PC-3 (cell line): ENCODE measurements at regions not wholly inside any gene's neighbourhood (a gene's known extent, or its start where the extent isn't known, plus 50 kb on each side); places are given as distances from the start of the nearest gene placed in this dataset.

Source experiments
- ATAC-seq: fragments of 200-7000 bp; cut with Tn5 transposase; 2 replicates; pipeline ENCODE4 v1.9.1; 2020; ENCODE audit warnings: mild to moderate bottlenecking, moderate library complexity
- BruUV-seq: library from RNA; stranded (reverse); fragments of 400-500 nt; replicated peaks from 2 replicates; lab custom pipeline; 2021; lab: Mats Ljungman, UMichigan
- CTCF ChIA-PET: fragments of 300-600 bp; sonication (Branson Sonifier 250); formaldehyde crosslinking; loops from one replicate; lab custom pipeline; 2022; ENCODE audit warnings: antibody characterized with exemption; lab: Charles Lee
- POLR2A ChIA-PET: fragments of 300-600 bp; sonication (Branson Sonifier 250); formaldehyde crosslinking; loops from one replicate; lab custom pipeline; 2022; ENCODE audit warnings: antibody characterized with exemption; ENCODE audit not compliant: unreplicated experiment; lab: Charles Lee
- DNase-seq: peaks from one replicate; pipeline ENCODE4 v3.0.0-alpha.2; 2015
- H2AFZ ChIP-seq: fragments of 300-600 bp; sonication (generic); 2 replicates; pipeline ENCODE4 v1.6.0; 2016; ENCODE audit warnings: antibody characterized with exemption, low read length
- H3F3A ChIP-seq: fragments of 300-600 bp; sonication (generic); one replicate; pipeline ENCODE4 v1.6.0; 2017; ENCODE audit warnings: antibody characterized with exemption, low read length, control low read depth, mild to moderate bottlenecking; ENCODE audit not compliant: unreplicated experiment
- H3K27ac ChIP-seq: fragments of 300-600 bp; sonication (generic); 2 replicates; pipeline ENCODE4 v1.5.1; 2016; ENCODE audit warnings: mild to moderate bottlenecking, low read length
- H3K27me3 ChIP-seq: fragments of 300-600 bp; sonication (generic); 2 replicates; pipeline ENCODE4 v1.6.1; 2016; ENCODE audit warnings: low read length, mixed read lengths
- H3K36me3 ChIP-seq: fragments of 300-600 bp; sonication (generic); 2 replicates; pipeline ENCODE4 v1.6.1; 2016; ENCODE audit warnings: low read depth, mixed run types, low read length, mixed read lengths
- H3K4me1 ChIP-seq: fragments of 300-600 bp; sonication (generic); 2 replicates; pipeline ENCODE4 v1.5.1; 2016; ENCODE audit warnings: low read length; ENCODE audit not compliant: insufficient read depth
- H3K4me2 ChIP-seq: fragments of 300-600 bp; sonication (generic); 2 replicates; pipeline ENCODE4 v1.6.0; 2016; ENCODE audit warnings: low read length
- H3K4me3 ChIP-seq: fragments of 300-600 bp; sonication (generic); 2 replicates; pipeline ENCODE4 v1.5.1; 2016; ENCODE audit warnings: mild to moderate bottlenecking, low read length, mixed read lengths
- H3K79me2 ChIP-seq: fragments of 300-600 bp; sonication (generic); 2 replicates; pipeline ENCODE4 v1.6.1; 2017; ENCODE audit warnings: low read length, mixed read lengths
- H3K9ac ChIP-seq: fragments of 300-600 bp; sonication (generic); 2 replicates; pipeline ENCODE4 v1.6.0; 2016; ENCODE audit warnings: mild to moderate bottlenecking, low read length
- H3K9me2 ChIP-seq: fragments of 300-600 bp; sonication (generic); replicated peaks from 2 replicates; pipeline ENCODE4 v1.6.1; 2016; ENCODE audit warnings: mixed run types, low read length, mixed read lengths
- H3K9me3 ChIP-seq: fragments of 300-600 bp; sonication (generic); 2 replicates; pipeline ENCODE4 v1.6.1; 2016; ENCODE audit warnings: low read length, mixed read lengths
- H4K20me1 ChIP-seq: fragments of 300-600 bp; sonication (generic); 2 replicates; pipeline ENCODE4 v1.6.1; 2016; ENCODE audit warnings: low read length, mixed read lengths
- CTCF ChIP-seq: fragments of 300-600 bp; sonication (generic); conservative IDR thresholded peaks from 2 replicates; pipeline ENCODE4 v1.5.1; 2017; ENCODE audit warnings: antibody characterized with exemption, low read depth, mild to moderate bottlenecking, low read length
- EZH2 ChIP-seq: fragments of 300-600 bp; sonication (generic); IDR thresholded peaks from one replicate; pipeline ENCODE4 v1.6.1; 2017; ENCODE audit warnings: antibody characterized with exemption, mild to moderate bottlenecking, low read length; ENCODE audit not compliant: unreplicated experiment
- EZH2phosphoT487 ChIP-seq: fragments of 300-600 bp; sonication (generic); IDR thresholded peaks from 2 replicates; pipeline ENCODE4 v1.6.1; 2018; ENCODE audit warnings: mild to moderate bottlenecking, antibody characterized with exemption, low read length, borderline replicate concordance
- intact Hi-C: fragments of 100-400 bp; cut with micrococcal nuclease; formaldehyde crosslinking; loops from 2 replicates; pipeline ENCODE4 v1.9.0; 2023

GRCh38 chr11:134555510-134555909 is 143.5 kb upstream of the B3GAT1 start:
- POLR2A ChIA-PET = no interaction called here
- Histone ChIP-seq H3K4me3 (no peak overlapping the region), H3F3A (no peaks in the 10 kb centered on the region), H3K79me2 (no peaks in the 10 kb centered on the region), H3K4me1 (no peaks in the 10 kb centered on the region), H3K27ac (no peak overlapping the region), H2AFZ (no peak overlapping the region), H3K9me2 (no peaks in the 10 kb centered on the region), H3K9ac (no peak overlapping the region), H3K9me3 (no peaks in the 10 kb centered on the region; the same call in 1 of the 2 replicates), H4K20me1 (no peaks in the 10 kb centered on the region), H3K27me3 (peaks cover 14% of the 10 kb centered on the region; the same call in 1 of the 2 replicates), H3K36me3 (no peaks in the 10 kb centered on the region), H3K4me2 (no peak overlapping the region)
- no peak for ATAC-seq
- CTCF ChIA-PET = no interaction called here
- TF ChIP-seq EZH2 (no peak), EZH2phosphoT487 (no peak), CTCF (no peak)
- no peak for DNase-seq
- no TSS peak for BruUV-seq
- intact Hi-C loops = no loop called here

GRCh38 chr11:134554861-134555260 is 142.8 kb upstream of the B3GAT1 start:
- Histone ChIP-seq H3K9me3 (no peaks in the 10 kb centered on the region; the same call in 1 of the 2 replicates), H3K4me1 (no peaks in the 10 kb centered on the region), H3K4me3 (no peak overlapping the region), H3K9me2 (no peaks in the 10 kb centered on the region), H3K9ac (no peak overlapping the region), H4K20me1 (no peaks in the 10 kb centered on the region), H3K4me2 (no peak overlapping the region), H3F3A (no peaks in the 10 kb centered on the region), H3K27ac (no peak overlapping the region), H3K79me2 (no peaks in the 10 kb centered on the region), H2AFZ (no peak overlapping the region), H3K27me3 (peaks cover 10% of the 10 kb centered on the region; the same call in 1 of the 2 replicates), H3K36me3 (no peaks in the 10 kb centered on the region)
- no peak for TF ChIP-seq EZH2phosphoT487
- TF ChIP-seq CTCF = no peak
- no peak for TF ChIP-seq EZH2
- no TSS peak for BruUV-seq
- DNase-seq (no peak), ATAC-seq (no peak)
- ChIA-PET POLR2A (no interaction called here), CTCF (no interaction called here)
- intact Hi-C loops = no loop called here

GRCh38 chr11:134554106-134554505 is 142.1 kb upstream of the B3GAT1 start:
- Histone ChIP-seq H3K4me1 (no peaks in the 10 kb centered on the region), H3K9me2 (no peaks in the 10 kb centered on the region), H3K4me2 (no peak overlapping the region), H3K36me3 (no peaks in the 10 kb centered on the region), H3K79me2 (no peaks in the 10 kb centered on the region), H3K4me3 (no peak overlapping the region), H3K9me3 (no peaks in the 10 kb centered on the region; the same call in 1 of the 2 replicates), H3K9ac (no peak overlapping the region), H3K27ac (no peak overlapping the region), H3F3A (no peaks in the 10 kb centered on the region), H4K20me1 (no peaks in the 10 kb centered on the region), H3K27me3 (0 out of 2 replicates have a peak, but pooled peaks cover 2% of the 10 kb centered on the region), H2AFZ (no peak overlapping the region)
- TF ChIP-seq EZH2phosphoT487 (no peak), CTCF (no peak), EZH2 (no peak)
- CTCF ChIA-PET = no interaction called here
- POLR2A ChIA-PET = no interaction called here
- BruUV-seq = no TSS peak
- intact Hi-C loops = no loop called here
- DNase-seq (no peak), ATAC-seq (no peak)
